Transverse colon (tissue), 4 donors: ENCODE measurements at regions not wholly inside any gene's neighbourhood (a gene's known extent, or its start where the extent isn't known, plus 50 kb on each side); places are given as distances from the start of the nearest gene placed in this dataset.

Source experiments
- DNase-seq: peaks from one replicate; pipeline ENCODE4 v3.0.0-alpha.2; 2019
- H3K27ac ChIP-seq, 4 donors: fragments of 200-600 bp; sonication (generic); 2 replicates each; pipeline ENCODE4 v1.5.1; 2016 to 2018; ENCODE audit warnings: inconsistent platforms in 4 of 4
- H3K27me3 ChIP-seq: fragments of 200-600 bp; sonication (generic); 2 replicates; pipeline ENCODE4 v1.5.1; 2017; ENCODE audit warnings: inconsistent platforms
- H3K36me3 ChIP-seq, 4 donors: fragments of 200-600 bp; sonication (generic); 2 replicates each; pipeline ENCODE4 v1.5.1; 2017 to 2019; ENCODE audit warnings: inconsistent platforms in 4 of 4
- H3K4me1 ChIP-seq, 4 donors: fragments of 200-600 bp; sonication (generic); 2 replicates each; pipeline ENCODE4 v1.5.1; 2017 to 2020; ENCODE audit warnings: inconsistent platforms in 4 of 4
- H3K4me3 ChIP-seq, 4 donors: fragments of 200-600 bp; sonication (generic); 1 replicate in 1 of 4; 2 replicates in 3 of 4; pipeline versions ENCODE4 v1.5.1 to v1.6.1; 2017 to 2019; ENCODE audit warnings: inconsistent platforms in 4 of 4
- H3K9me3 ChIP-seq, 2 donors: fragments of 200-600 bp; sonication (generic); 2 replicates each; pipeline ENCODE4 v1.5.1; 2017 to 2019; ENCODE audit warnings: inconsistent platforms in 2 of 2
- EP300 ChIP-seq: sonication (generic); formaldehyde crosslinking; IDR thresholded peaks from one replicate; pipeline ENCODE4 v1.6.1; 2017; ENCODE audit warnings: antibody characterized with exemption, low read depth
- POLR2A ChIP-seq: fragments of 450-650 bp; IDR thresholded peaks from one replicate; pipeline ENCODE4 v1.6.1; 2016; ENCODE audit warnings: antibody characterized with exemption, mild to moderate bottlenecking, moderate library complexity
- POLR2AphosphoS5 ChIP-seq, 3 donors: sonication (generic); formaldehyde crosslinking; IDR thresholded peaks; one replicate each; pipeline ENCODE4 v1.6.1; 2016; ENCODE audit warnings: antibody characterized with exemption in 3 of 3
- WGBS, 2 donors: methylation state at CpG; one replicate each; pipeline ENCODE4 v1.1.5; 2018; ENCODE audit warnings: low coverage in 1 of 2; 5-methylcytosine and 5-hydroxymethylcytosine counted together
- in situ Hi-C, 4 donors: fragments of 200-750 bp; cut with MboI; loops; one replicate each; pipeline versions ENCODE4 v1.15.0 to v1.15.1; 2017; ENCODE audit warnings: low sequenced_read_pairs in 3 of 4, low pct_ligation_motif_present in 1 of 4, low pct_unique_long_range_greater_than_20kb in 1 of 4
- intact Hi-C: fragments of 100-400 bp; cut with DNase I; formaldehyde crosslinking; loops from one replicate; pipeline ENCODE4 v1.15.1; 2023; ENCODE audit warnings: low total_unique reads
- TF ChIP-seq, protein P1 (sequence below), 5 experiments: fragments of 200-600 bp in 3 of 5; fragments of 450-650 bp in 2 of 5; sonication (generic) in 3 of 5; IDR thresholded peaks; 1 replicate in 2 of 5; 2 replicates in 3 of 5; pipeline ENCODE4 v1.5.1; 2016 to 2017; ENCODE audit warnings: antibody characterized with exemption in 5 of 5, inconsistent platforms in 3 of 5, mild to moderate bottlenecking in 2 of 5, moderate library complexity in 1 of 5

DNA sequence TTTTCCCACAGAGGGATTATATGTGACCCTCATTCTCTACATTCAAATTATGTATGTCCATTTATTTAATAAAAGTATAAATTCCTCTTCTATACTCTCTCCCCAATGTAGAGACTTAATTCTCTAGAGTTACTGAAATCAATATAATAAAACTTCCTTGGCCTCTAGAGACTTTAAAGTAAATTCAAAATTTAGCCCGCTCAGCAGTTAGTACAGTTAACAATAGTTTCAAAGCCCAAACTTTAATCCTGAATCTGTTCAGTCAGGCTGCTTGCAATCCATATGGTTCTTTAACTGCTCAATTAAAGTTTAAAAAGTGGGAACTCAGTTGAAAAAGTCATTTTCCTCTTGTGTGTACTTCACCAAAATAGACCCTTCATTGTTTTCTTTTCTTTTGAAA, 2558.4 kb downstream of the ARAP2 start:
- Histone ChIP-seq H3K4me1 (no peaks in the 10 kb centered on the region), H3K36me3 (no peaks in the 10 kb centered on the region), H3K27me3 (no peaks in the 10 kb centered on the region), H3K4me3 (no peak overlapping the region), H3K27ac (no peak overlapping the region), H3K9me3 (peaks cover 0 to 3% of the 10 kb centered on the region in 2 donors)
- intact Hi-C loops: no loop called here
- in situ Hi-C loops: no loop called here
- no peak for DNase-seq
- 91 to 100% methylated on average over 1 of the region's 1 CpG for WGBS, 2 donors
- TF ChIP-seq POLR2AphosphoS5 (IDR thresholded peaks at IDR 0.05): no peak
- no peak for TF ChIP-seq POLR2A
- no peak for TF ChIP-seq EP300
- TF ChIP-seq, protein P1, sequence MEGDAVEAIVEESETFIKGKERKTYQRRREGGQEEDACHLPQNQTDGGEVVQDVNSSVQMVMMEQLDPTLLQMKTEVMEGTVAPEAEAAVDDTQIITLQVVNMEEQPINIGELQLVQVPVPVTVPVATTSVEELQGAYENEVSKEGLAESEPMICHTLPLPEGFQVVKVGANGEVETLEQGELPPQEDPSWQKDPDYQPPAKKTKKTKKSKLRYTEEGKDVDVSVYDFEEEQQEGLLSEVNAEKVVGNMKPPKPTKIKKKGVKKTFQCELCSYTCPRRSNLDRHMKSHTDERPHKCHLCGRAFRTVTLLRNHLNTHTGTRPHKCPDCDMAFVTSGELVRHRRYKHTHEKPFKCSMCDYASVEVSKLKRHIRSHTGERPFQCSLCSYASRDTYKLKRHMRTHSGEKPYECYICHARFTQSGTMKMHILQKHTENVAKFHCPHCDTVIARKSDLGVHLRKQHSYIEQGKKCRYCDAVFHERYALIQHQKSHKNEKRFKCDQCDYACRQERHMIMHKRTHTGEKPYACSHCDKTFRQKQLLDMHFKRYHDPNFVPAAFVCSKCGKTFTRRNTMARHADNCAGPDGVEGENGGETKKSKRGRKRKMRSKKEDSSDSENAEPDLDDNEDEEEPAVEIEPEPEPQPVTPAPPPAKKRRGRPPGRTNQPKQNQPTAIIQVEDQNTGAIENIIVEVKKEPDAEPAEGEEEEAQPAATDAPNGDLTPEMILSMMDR (IDR thresholded peaks at IDR 0.05): no peak

DNA sequence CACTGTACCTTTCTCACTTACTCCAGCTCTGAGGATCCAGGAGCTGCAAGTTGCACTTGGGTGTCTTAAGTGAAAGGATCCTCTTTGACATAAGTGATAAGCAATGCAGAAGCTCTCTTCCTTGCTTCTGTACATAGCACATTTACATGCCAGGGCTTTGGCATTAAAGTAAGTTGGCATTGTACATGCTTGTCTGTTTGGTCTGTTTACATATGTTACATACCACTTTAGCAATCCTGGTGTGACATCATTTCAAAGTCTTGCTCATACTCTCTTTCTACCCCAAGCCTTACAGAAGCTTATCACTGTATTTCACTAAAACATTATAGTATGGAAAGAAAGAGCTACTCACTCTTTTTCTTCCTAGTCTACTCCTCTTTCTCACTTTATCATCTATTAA, 2548.3 kb downstream of the ARAP2 start:
- in situ Hi-C loops: no loop called here
- H3K4me3 ChIP-seq: no peak overlapping the region
- H3K9me3 ChIP-seq: peaks cover 0 to 5% of the 10 kb centered on the region in 2 donors
- no peaks in the 10 kb centered on the region for H3K4me1 ChIP-seq
- no peak overlapping the region for H3K27ac ChIP-seq
- intact Hi-C loops: no loop called here
- no peak for DNase-seq
- no peaks in the 10 kb centered on the region for H3K27me3 ChIP-seq
- TF ChIP-seq POLR2AphosphoS5 (IDR thresholded peaks at IDR 0.05) (no peak), EP300 (no peak), POLR2A (no peak)
- TF ChIP-seq, protein P1 (IDR thresholded peaks at IDR 0.05): no peak
- H3K36me3 ChIP-seq: no peaks in the 10 kb centered on the region

DNA sequence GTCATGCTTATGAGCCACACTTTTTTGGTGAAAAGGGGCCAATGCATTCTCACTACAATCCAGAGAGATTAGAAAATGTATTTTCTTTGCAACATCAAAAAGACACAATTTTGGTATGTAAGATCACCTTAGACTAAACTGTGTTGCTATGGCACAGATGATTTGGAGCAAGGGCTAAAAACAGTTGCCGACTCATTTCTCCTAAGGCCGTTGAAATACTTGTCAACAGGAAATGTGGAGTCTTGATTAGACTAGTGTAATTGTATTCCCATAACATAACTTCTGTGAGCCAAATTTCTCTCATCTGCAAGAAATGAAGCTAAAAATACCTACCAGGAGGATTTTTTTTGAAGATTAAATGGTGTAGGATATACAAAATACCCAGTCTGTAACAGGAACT, 2547.7 kb downstream of the ARAP2 start:
- TF ChIP-seq, protein P1 (IDR thresholded peaks at IDR 0.05): no peak
- TF ChIP-seq EP300: no peak
- no peak for TF ChIP-seq POLR2A
- no peak for TF ChIP-seq POLR2AphosphoS5 (IDR thresholded peaks at IDR 0.05)
- Histone ChIP-seq H3K27me3 (no peaks in the 10 kb centered on the region), H3K4me1 (no peaks in the 10 kb centered on the region), H3K27ac (no peak overlapping the region), H3K36me3 (no peaks in the 10 kb centered on the region), H3K4me3 (no peak overlapping the region), H3K9me3 (peaks cover 0 to 5% of the 10 kb centered on the region in 2 donors)
- in situ Hi-C loops: no loop called here
- WGBS, 2 donors: 52 to 56% methylated on average over 2 of the region's 2 CpGs
- intact Hi-C loops: no loop called here
- no peak for DNase-seq

DNA sequence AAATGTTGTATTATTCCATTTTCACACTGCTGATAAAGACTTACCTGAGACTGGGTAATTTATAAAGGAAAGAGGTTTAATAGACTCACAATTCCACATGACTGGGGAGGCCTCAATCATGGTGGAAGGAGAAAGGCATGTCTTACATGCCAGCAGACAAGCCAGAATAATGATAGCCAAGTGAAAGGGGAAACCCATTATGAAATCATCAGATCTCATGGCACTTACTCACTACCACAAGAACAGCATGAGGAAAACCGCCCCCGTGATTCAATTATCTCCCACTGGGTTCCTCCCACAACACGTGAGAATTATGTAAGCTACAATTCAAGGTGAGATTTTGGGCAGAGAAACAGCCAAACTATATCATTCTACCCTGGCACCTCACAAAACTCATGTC, 2535.1 kb downstream of the ARAP2 start:
- H3K27me3 ChIP-seq: no peaks in the 10 kb centered on the region
- intact Hi-C loops (no loop called here), in situ Hi-C loops (no loop called here)
- TF ChIP-seq POLR2A: no peak
- TF ChIP-seq, protein P1 (IDR thresholded peaks at IDR 0.05): no peak
- TF ChIP-seq POLR2AphosphoS5 (IDR thresholded peaks at IDR 0.05): no peak
- TF ChIP-seq EP300: no peak
- H3K4me1 ChIP-seq: no peaks in the 10 kb centered on the region
- no peak overlapping the region for H3K27ac ChIP-seq
- WGBS, 2 donors: 75 to 76% methylated on average over 3 of the region's 3 CpGs
- no peaks in the 10 kb centered on the region for H3K36me3 ChIP-seq
- peaks cover 7% of the 10 kb centered on the region in 2 donors for H3K9me3 ChIP-seq
- no peak overlapping the region for H3K4me3 ChIP-seq
- no peak for DNase-seq
